Stomach smooth muscle (tissue), 2 donors: ENCODE measurements at regions not wholly inside any gene's neighbourhood (a gene's known extent, or its start where the extent isn't known, plus 50 kb on each side); places are given as distances from the start of the nearest gene placed in this dataset.

Source experiments
- H3K27ac ChIP-seq: one replicate; pipeline ENCODE4 v1.7.0; 2013; ENCODE audit warnings: mild to moderate bottlenecking, low read length, inconsistent platforms
- H3K27me3 ChIP-seq, 2 donors: one replicate each; pipeline ENCODE4 v1.7.0; 2013; ENCODE audit warnings: low read length in 2 of 2; ENCODE audit not compliant: insufficient read depth in 2 of 2, control insufficient read depth in 1 of 2
- H3K36me3 ChIP-seq, 2 donors: one replicate each; pipeline ENCODE4 v1.7.0; 2013; ENCODE audit warnings: low read length in 2 of 2; ENCODE audit not compliant: control insufficient read depth in 2 of 2, insufficient read depth in 2 of 2
- H3K4me1 ChIP-seq: one replicate; pipeline ENCODE4 v1.7.0; 2013; ENCODE audit warnings: low read length; ENCODE audit not compliant: control insufficient read depth, insufficient read depth
- H3K4me3 ChIP-seq, 2 donors: one replicate each; pipeline ENCODE4 v1.7.0; 2013; ENCODE audit warnings: low read length in 2 of 2
- H3K9ac ChIP-seq, 2 donors: one replicate each; pipeline ENCODE4 v1.7.0; 2013; ENCODE audit warnings: low read length in 2 of 2, mild to moderate bottlenecking in 1 of 2
- H3K9me3 ChIP-seq, 2 donors: one replicate each; pipeline ENCODE4 v1.7.0; 2013; ENCODE audit warnings: low read length in 2 of 2; ENCODE audit not compliant: control insufficient read depth in 2 of 2
- donor health status: healthy.
- donor health status: Pancreatic carcinoma.

DNA sequence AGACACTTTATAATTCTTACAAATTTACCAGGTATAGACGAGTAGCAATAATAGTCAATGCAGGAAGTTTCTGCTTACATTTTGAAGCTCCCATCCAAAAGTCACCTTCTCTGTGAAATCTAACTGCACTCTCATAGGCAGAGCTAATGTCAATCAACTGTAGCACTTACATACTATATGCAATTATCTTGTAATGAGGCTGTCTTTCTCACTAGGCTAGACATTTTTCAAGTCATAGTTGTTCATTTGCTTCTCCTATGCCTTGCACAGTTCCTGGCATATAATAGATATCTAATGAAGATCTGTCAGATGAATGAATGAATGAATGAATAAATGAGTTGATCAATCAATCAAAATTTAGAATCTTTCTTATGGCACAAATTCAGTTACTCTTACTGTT lies 273.0 kb upstream of the DAB1 start:
- Histone ChIP-seq H3K27ac (no peak overlapping the region), H3K36me3 (no peaks in the 10 kb centered on the region), H3K9ac (no peak overlapping the region), H3K9me3 (no peaks in the 10 kb centered on the region), H3K27me3 (no peaks in the 10 kb centered on the region), H3K4me3 (no peak overlapping the region), H3K4me1 (no peaks in the 10 kb centered on the region)

GRCh38 chr1:57696043-57696442 lies 272.2 kb upstream of the DAB1 start:
- H3K27me3 ChIP-seq, result no peaks in the 10 kb centered on the region
- no peak overlapping the region for H3K9ac ChIP-seq
- H3K36me3 ChIP-seq, result no peaks in the 10 kb centered on the region
- H3K4me3 ChIP-seq, result no peak overlapping the region
- H3K27ac ChIP-seq, result no peak overlapping the region
- no peaks in the 10 kb centered on the region for H3K9me3 ChIP-seq
- no peaks in the 10 kb centered on the region for H3K4me1 ChIP-seq

GRCh38 chr1:57686306-57686705 lies 262.4 kb upstream of the DAB1 start:
- Histone ChIP-seq H3K36me3 (no peaks in the 10 kb centered on the region), H3K9me3 (peaks cover 0 to 2% of the 10 kb centered on the region in 2 donors), H3K4me3 (no peak overlapping the region), H3K27me3 (no peaks in the 10 kb centered on the region), H3K4me1 (no peaks in the 10 kb centered on the region), H3K27ac (no peak overlapping the region), H3K9ac (no peak overlapping the region)

DNA sequence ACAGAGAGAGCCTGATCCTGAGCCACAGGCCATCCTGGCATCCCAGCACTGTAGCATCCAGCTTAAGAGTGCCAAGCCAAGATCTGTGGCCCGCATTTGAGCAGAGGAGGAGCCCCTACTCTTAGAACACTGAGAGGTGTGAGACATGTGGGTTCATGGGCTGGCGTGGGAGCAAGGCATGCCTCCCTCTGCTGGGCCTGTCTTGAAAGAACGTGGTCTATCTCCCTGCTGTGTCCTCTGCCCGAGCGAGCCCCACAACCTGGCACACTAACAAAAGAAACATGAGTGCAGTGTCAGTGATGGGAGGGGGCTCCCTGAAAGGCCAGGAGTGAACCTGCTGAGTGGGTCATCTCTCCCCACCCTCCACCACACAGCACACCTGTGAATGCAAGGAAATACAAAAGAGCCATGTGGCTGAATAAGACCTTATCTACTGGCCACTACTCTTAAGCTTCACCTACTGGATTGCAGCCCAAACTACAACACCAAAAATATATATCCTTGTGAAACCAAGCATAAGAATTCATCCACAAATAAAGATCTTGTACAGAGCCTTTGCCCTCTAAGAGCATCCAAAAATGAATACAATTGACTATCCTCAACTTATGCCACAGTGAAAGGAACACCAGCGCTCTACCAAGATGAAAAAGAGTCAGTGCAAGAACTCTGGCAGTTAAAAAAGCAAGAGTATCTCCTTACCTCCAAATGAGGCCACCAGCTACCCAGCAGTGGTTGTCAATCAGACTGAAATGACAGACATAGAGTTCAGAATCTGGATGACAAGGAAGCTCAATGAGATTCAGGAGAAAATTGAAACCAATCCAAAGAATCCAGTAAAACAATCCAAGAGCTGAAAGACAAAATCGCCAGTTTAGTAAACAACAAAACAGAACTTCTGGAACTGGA lies 259.4 kb upstream of the DAB1 start:
- Histone ChIP-seq H3K4me3 (no peak overlapping the region), H3K27me3 (no peaks in the 10 kb centered on the region), H3K27ac (no peak overlapping the region), H3K4me1 (no peaks in the 10 kb centered on the region), H3K9ac (no peak overlapping the region), H3K9me3 (no peaks in the 10 kb centered on the region), H3K36me3 (no peaks in the 10 kb centered on the region)

DNA sequence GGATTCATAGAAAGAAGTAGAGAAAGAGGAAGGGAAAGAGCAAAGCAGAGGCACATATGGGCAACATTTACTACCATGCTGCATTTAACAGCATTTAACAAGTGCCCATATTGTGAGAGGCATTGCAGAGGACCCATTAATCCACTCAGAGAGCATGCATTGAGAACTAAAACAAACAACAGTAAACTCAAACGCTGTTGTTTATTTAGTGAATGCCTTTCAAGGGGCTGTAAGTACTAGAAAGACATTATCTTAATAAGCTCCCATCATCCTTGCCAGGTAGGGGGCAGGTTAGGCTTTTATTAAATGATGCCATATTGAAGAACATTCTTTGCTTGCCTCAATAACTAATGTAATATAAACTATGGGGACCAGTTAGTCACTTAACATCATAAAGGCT lies 254.3 kb upstream of the DAB1 start:
- no peaks in the 10 kb centered on the region for H3K36me3 ChIP-seq
- H3K27ac ChIP-seq, result no peak overlapping the region
- no peak overlapping the region for H3K4me3 ChIP-seq
- no peaks in the 10 kb centered on the region for H3K9me3 ChIP-seq
- no peak overlapping the region for H3K9ac ChIP-seq
- no peaks in the 10 kb centered on the region for H3K4me1 ChIP-seq
- no peaks in the 10 kb centered on the region for H3K27me3 ChIP-seq

- Histone ChIP-seq H3K9ac (no peak overlapping the region), H3K4me1 (no peaks in the 10 kb centered on the region), H3K27me3 (no peaks in the 10 kb centered on the region), H3K36me3 (no peaks in the 10 kb centered on the region), H3K27ac (no peak overlapping the region), H3K4me3 (no peak overlapping the region), H3K9me3 (no peaks in the 10 kb centered on the region)
Observed at GRCh38 chr1:57675776-57676175, 251.9 kb upstream of the DAB1 start.

DNA sequence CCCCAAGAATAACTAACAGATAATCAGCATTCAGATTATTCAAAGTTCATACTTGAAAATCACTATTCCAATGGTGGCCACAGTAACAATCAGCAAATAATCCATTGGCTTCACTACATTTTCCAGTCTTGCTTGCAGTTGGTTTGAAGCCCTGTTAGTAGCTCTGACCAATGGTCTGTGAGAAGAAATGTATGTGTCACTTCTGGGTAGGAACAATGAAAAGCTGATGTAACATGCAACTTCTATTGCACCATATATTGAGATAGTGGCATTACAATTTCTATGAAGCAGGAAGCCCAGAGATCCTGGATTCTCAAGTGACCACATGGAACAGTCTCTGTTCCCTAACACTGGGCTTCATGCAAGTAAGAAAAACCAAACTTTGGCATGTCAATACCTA lies 250.9 kb upstream of the DAB1 start:
- Histone ChIP-seq H3K27ac (no peak overlapping the region), H3K36me3 (no peaks in the 10 kb centered on the region), H3K4me1 (no peaks in the 10 kb centered on the region), H3K9me3 (no peaks in the 10 kb centered on the region), H3K9ac (no peak overlapping the region), H3K27me3 (no peaks in the 10 kb centered on the region), H3K4me3 (no peak overlapping the region)

GRCh38 chr1:57672346-57673140 lies 248.7 kb upstream of the DAB1 start:
- H3K27ac ChIP-seq, result no peak overlapping the region
- H3K4me1 ChIP-seq, result no peaks in the 10 kb centered on the region
- H3K4me3 ChIP-seq, result no peak overlapping the region
- no peaks in the 10 kb centered on the region for H3K36me3 ChIP-seq
- H3K27me3 ChIP-seq, result no peaks in the 10 kb centered on the region
- no peak overlapping the region for H3K9ac ChIP-seq
- no peaks in the 10 kb centered on the region for H3K9me3 ChIP-seq

GRCh38 chr1:57671750-57672149 lies 247.9 kb upstream of the DAB1 start:
- Histone ChIP-seq H3K27me3 (no peaks in the 10 kb centered on the region), H3K27ac (no peak overlapping the region), H3K4me3 (no peak overlapping the region), H3K9me3 (no peaks in the 10 kb centered on the region), H3K36me3 (no peaks in the 10 kb centered on the region), H3K4me1 (no peaks in the 10 kb centered on the region), H3K9ac (no peak overlapping the region)

- Histone ChIP-seq H3K4me1 (no peaks in the 10 kb centered on the region), H3K9ac (no peak overlapping the region), H3K27ac (no peak overlapping the region), H3K9me3 (peaks cover 0 to 4% of the 10 kb centered on the region in 2 donors), H3K4me3 (no peak overlapping the region), H3K27me3 (no peaks in the 10 kb centered on the region), H3K36me3 (no peaks in the 10 kb centered on the region)
Observed at GRCh38 chr1:57659804-57660203, 235.9 kb upstream of the DAB1 start.

- Histone ChIP-seq H3K27ac (no peak overlapping the region), H3K9me3 (peaks cover 0 to 4% of the 10 kb centered on the region in 2 donors), H3K4me3 (no peak overlapping the region), H3K27me3 (no peaks in the 10 kb centered on the region), H3K9ac (no peak overlapping the region), H3K36me3 (no peaks in the 10 kb centered on the region), H3K4me1 (no peaks in the 10 kb centered on the region)
Observed at GRCh38 chr1:57655161-57655560, 231.3 kb upstream of the DAB1 start.
